ENCODE measurements at regions not wholly inside any gene's neighbourhood (a gene's known extent, or its start where the extent isn't known, plus 50 kb on each side); places are given as distances from the start of the nearest gene placed in this dataset.

DNA sequence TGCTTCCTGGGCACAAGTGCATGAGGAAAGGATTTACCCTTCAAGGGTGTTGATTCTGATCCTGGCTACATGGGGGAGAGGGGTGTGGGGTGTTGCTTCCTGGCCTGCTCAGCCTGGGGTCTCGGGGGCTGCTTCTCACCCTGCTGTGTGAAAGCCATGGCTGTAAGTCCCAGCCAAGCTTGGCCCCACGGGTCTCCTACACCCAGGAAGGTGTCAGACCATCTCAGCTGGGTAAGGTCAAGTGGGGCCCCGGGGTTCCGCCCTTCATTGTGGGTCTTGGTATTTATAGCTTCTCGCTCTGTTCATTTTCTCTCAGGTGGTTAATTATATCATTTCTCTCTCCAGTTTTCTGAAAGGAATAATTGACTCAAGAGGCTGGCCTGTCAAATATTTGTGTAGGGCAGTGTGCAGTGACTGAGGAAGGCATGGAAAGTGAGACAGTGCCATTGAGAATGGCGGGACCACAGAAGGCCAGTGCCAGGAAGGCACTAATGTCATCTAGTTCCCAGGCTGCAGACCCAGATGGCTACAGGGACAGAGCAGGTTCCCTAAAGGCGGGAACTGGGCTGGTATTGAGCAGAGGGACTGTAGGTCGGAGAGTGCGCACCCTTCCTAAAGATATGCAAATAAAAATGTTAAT, 126.0 kb downstream of the FOXD1 start:
- POLR2A ChIA-PET (ENCODE audit: low non-redundant PET) = no interaction called here

GRCh38 chr5:73321757-73322436, 126.7 kb downstream of the FOXD1 start:
- Histone ChIP-seq H3K36me3 (ENCODE audit: insufficient read depth, low read length, poor library complexity, severe bottlenecking) (no peaks in the 10 kb centered on the region), H3K27me3 (replicated peaks; ENCODE audit: insufficient read depth, low read depth, low read length, poor library complexity) (no peaks in the 10 kb centered on the region), H3K4me3 (ENCODE audit: low read depth, low read length, poor library complexity, severe bottlenecking) (no peak overlapping the region), H3K4me1 (ENCODE audit: insufficient read depth, low read length, poor library complexity, severe bottlenecking) (no peaks in the 10 kb centered on the region), H3K9me3 (ENCODE audit: low read depth, low read length, poor library complexity, severe bottlenecking) (no peaks in the 10 kb centered on the region), H3K27ac (ENCODE audit: low read depth, low read length, poor library complexity, severe bottlenecking) (no peak overlapping the region)
- ChIA-PET POLR2A (ENCODE audit: low non-redundant PET) (no interaction called here), CTCF (no interaction called here)
- BruUV-seq (replicated peaks) = no TSS peak
- intact Hi-C loops (cut with micrococcal nuclease; ENCODE audit: unreplicated experiment) = no loop called here
- no peak for DNase-seq (ENCODE audit: low spot score)
- TF ChIP-seq CTCF (conservative IDR thresholded peaks at IDR 0.05; ENCODE audit: low read depth, low read length) (no peak), EZH2 (IDR thresholded peaks at IDR 0.05; ENCODE audit: borderline replicate concordance, low read depth, low read length, poor library complexity, severe bottlenecking) (no peak)

More for the DNA sequence above, 126.0 kb downstream of the FOXD1 start:
- BruUV-seq (replicated peaks) = no TSS peak
- Histone ChIP-seq H3K36me3 (ENCODE audit: insufficient read depth, low read length, poor library complexity, severe bottlenecking) (no peaks in the 10 kb centered on the region), H3K27me3 (replicated peaks; ENCODE audit: insufficient read depth, low read depth, low read length, poor library complexity) (no peaks in the 10 kb centered on the region), H3K9me3 (ENCODE audit: low read depth, low read length, poor library complexity, severe bottlenecking) (no peaks in the 10 kb centered on the region), H3K4me1 (ENCODE audit: insufficient read depth, low read length, poor library complexity, severe bottlenecking) (no peaks in the 10 kb centered on the region), H3K4me3 (ENCODE audit: low read depth, low read length, poor library complexity, severe bottlenecking) (no peak overlapping the region), H3K27ac (ENCODE audit: low read depth, low read length, poor library complexity, severe bottlenecking) (no peak overlapping the region)
- DNase-seq (ENCODE audit: low spot score) = no peak
- no peak for TF ChIP-seq EZH2 (IDR thresholded peaks at IDR 0.05; ENCODE audit: borderline replicate concordance, low read depth, low read length, poor library complexity, severe bottlenecking)
- TF ChIP-seq CTCF (conservative IDR thresholded peaks at IDR 0.05; ENCODE audit: low read depth, low read length) = no peak
- CTCF ChIA-PET = no interaction called here
- intact Hi-C loops (cut with micrococcal nuclease; ENCODE audit: unreplicated experiment) = no loop called here

- ChIA-PET POLR2A (ENCODE audit: low non-redundant PET) (no interaction called here), CTCF (no interaction called here)
- intact Hi-C loops (cut with micrococcal nuclease; ENCODE audit: unreplicated experiment) = no loop called here
- Histone ChIP-seq H3K4me1 (ENCODE audit: insufficient read depth, low read length, poor library complexity, severe bottlenecking) (no peaks in the 10 kb centered on the region), H3K9me3 (ENCODE audit: low read depth, low read length, poor library complexity, severe bottlenecking) (no peaks in the 10 kb centered on the region), H3K27ac (ENCODE audit: low read depth, low read length, poor library complexity, severe bottlenecking) (no peak overlapping the region), H3K27me3 (replicated peaks; ENCODE audit: insufficient read depth, low read depth, low read length, poor library complexity) (no peaks in the 10 kb centered on the region), H3K36me3 (ENCODE audit: insufficient read depth, low read length, poor library complexity, severe bottlenecking) (no peaks in the 10 kb centered on the region), H3K4me3 (ENCODE audit: low read depth, low read length, poor library complexity, severe bottlenecking) (no peak overlapping the region)
- no TSS peak for BruUV-seq (replicated peaks)
- no peak for DNase-seq (ENCODE audit: low spot score)
- TF ChIP-seq CTCF (conservative IDR thresholded peaks at IDR 0.05; ENCODE audit: low read depth, low read length) (no peak), EZH2 (IDR thresholded peaks at IDR 0.05; ENCODE audit: borderline replicate concordance, low read depth, low read length, poor library complexity, severe bottlenecking) (no peak)
Observed at GRCh38 chr5:73319036-73319435, 129.5 kb downstream of the FOXD1 start.

All from A673 (cell line).